ENCODE measurements at regions not wholly inside any gene's neighbourhood (a gene's known extent, or its start where the extent isn't known, plus 50 kb on each side); places are given as distances from the start of the nearest gene placed in this dataset.
"Not testable (repeated sequence)": the region's sequence is repeated elsewhere in the genome, so short reads cannot be mapped to it uniquely, and the experiment has no call there.

DNA sequence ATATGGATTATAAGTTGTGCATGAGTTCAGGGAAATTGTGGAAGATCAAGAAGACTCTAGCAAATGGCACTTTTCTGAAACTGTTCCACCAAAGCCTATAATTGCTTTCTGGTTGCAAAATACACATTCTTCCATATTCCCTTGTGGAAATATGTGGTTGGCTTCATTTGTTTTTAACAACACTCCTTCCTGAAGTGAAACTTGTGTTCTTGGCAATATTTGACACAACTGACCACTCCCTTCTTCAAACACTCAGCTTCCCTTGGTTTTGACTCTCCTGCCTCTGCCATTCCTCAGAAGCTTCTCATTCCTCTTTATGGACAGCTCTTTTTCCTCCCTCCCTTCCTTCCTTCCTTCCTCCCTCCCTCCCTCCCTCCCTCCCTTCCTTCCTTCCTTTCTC lies 192.3 kb downstream of the PMAIP1 start:
- no peak for DNase-seq (ENCODE audit: extremely low spot score)
- Histone ChIP-seq H3K27ac (ENCODE audit: low read depth) (no peak overlapping the region), H3K4me3 (ENCODE audit: low read depth, low read length) (no peak overlapping the region), H3K36me3 (ENCODE audit: insufficient read depth) (no peaks in the 10 kb centered on the region), H3K4me1 (ENCODE audit: insufficient read depth) (peaks cover 1% of the 10 kb centered on the region)

- Histone ChIP-seq H3K4me3 (ENCODE audit: low read depth, low read length) (no peak overlapping the region), H3K36me3 (ENCODE audit: insufficient read depth) (no peaks in the 10 kb centered on the region), H3K27ac (ENCODE audit: low read depth) (no peak overlapping the region), H3K4me1 (ENCODE audit: insufficient read depth) (peaks cover 1% of the 10 kb centered on the region)
- 52% methylated on average over 7 of the region's 7 CpGs for WGBS
- DNase-seq (ENCODE audit: extremely low spot score) = no peak
Observed at GRCh38 chr18:60090170-60090569, 190.4 kb downstream of the PMAIP1 start.

GRCh38 chr18:60082790-60083189 lies 183.0 kb downstream of the PMAIP1 start:
- Histone ChIP-seq H3K36me3 (ENCODE audit: insufficient read depth) (no peaks in the 10 kb centered on the region), H3K27ac (ENCODE audit: low read depth) (no peak overlapping the region), H3K4me1 (ENCODE audit: insufficient read depth) (no peaks in the 10 kb centered on the region), H3K4me3 (ENCODE audit: low read depth, low read length) (no peak overlapping the region)
- WGBS = 71% methylated on average over 1 of the region's 1 CpG
- DNase-seq (ENCODE audit: extremely low spot score) = no peak

DNA sequence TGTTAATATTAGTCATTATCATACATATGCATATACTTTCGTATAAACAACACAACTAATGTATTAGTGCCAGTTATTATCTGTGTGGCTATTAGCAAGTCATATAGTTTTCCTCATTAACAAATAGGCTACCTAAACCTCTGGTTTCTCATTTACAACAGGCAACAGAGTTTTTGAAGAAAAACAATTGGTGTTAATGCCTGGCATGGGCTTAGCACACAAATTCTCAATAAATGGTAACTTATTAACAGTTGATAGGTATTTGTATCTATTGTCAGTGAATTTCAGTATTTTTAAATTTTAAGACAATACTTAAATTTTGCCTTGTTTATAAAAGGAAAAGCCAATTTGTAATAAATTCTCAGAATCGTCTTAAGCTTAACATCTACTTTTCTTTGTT lies 182.5 kb downstream of the PMAIP1 start:
- DNase-seq (ENCODE audit: extremely low spot score) = no peak
- no peaks in the 10 kb centered on the region for H3K4me1 ChIP-seq (ENCODE audit: insufficient read depth)
- no peak overlapping the region for H3K4me3 ChIP-seq (ENCODE audit: low read depth, low read length)
- no peaks in the 10 kb centered on the region for H3K36me3 ChIP-seq (ENCODE audit: insufficient read depth)
- no peak overlapping the region for H3K27ac ChIP-seq (ENCODE audit: low read depth)
- 70% methylated on average over 2 of the region's 2 CpGs for WGBS

GRCh38 chr18:60075477-60075876 lies 175.7 kb downstream of the PMAIP1 start:
- Histone ChIP-seq H3K4me1 (ENCODE audit: insufficient read depth) (no peaks in the 10 kb centered on the region), H3K27ac (ENCODE audit: low read depth) (no peak overlapping the region), H3K4me3 (ENCODE audit: low read depth, low read length) (no peak overlapping the region), H3K36me3 (ENCODE audit: insufficient read depth) (no peaks in the 10 kb centered on the region)
- whole genome bisulfite sequencing = 84% methylated on average over 3 of the region's 3 CpGs
- no peak for DNase-seq (ENCODE audit: extremely low spot score)

DNA sequence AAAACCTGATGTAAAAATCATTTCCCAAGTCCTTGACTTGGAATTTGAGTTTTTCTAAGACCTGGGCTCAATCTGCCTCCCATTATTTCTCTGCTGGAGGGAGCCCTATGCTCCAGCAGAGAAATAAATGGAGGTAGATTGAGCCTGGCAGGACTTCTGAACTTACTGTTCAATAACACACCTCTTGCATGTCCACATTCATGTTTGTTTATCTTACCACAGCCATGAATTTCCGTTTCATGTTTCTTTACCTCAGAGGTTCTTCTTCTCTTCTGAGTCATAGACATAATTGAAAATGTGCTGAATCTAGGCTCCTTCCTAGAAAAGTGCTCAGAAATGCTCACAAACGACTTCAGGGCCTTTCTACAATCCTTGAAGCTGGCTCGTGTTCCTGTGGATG lies 170.8 kb downstream of the PMAIP1 start:
- no peak for DNase-seq (ENCODE audit: extremely low spot score)
- no peaks in the 10 kb centered on the region for H3K36me3 ChIP-seq (ENCODE audit: insufficient read depth)
- WGBS = 59% methylated on average over 3 of the region's 3 CpGs
- H3K27ac ChIP-seq (ENCODE audit: low read depth) = no peak overlapping the region
- H3K4me3 ChIP-seq (ENCODE audit: low read depth, low read length) = no peak overlapping the region
- no peaks in the 10 kb centered on the region for H3K4me1 ChIP-seq (ENCODE audit: insufficient read depth)

GRCh38 chr18:60069145-60069544 lies 169.3 kb downstream of the PMAIP1 start:
- no peak overlapping the region for H3K4me3 ChIP-seq (ENCODE audit: low read depth, low read length)
- 78% methylated on average over 2 of the region's 2 CpGs for WGBS
- DNase-seq (ENCODE audit: extremely low spot score) = no peak
- H3K27ac ChIP-seq (ENCODE audit: low read depth) = no peak overlapping the region
- no peaks in the 10 kb centered on the region for H3K4me1 ChIP-seq (ENCODE audit: insufficient read depth)
- H3K36me3 ChIP-seq (ENCODE audit: insufficient read depth) = no peaks in the 10 kb centered on the region

- no peak overlapping the region for H3K27ac ChIP-seq (ENCODE audit: low read depth)
- DNase-seq (ENCODE audit: extremely low spot score) = no peak
- WGBS = 26% methylated on average over 8 of the region's 8 CpGs
Observed at GRCh38 chr18:60067426-60068210, 167.8 kb downstream of the PMAIP1 start.

GRCh38 chr18:60066219-60066975 lies 166.6 kb downstream of the PMAIP1 start:
- no peak overlapping the region for H3K27ac ChIP-seq (ENCODE audit: low read depth)
- 57% methylated on average over 8 of the region's 8 CpGs for WGBS
- no peak overlapping the region for H3K4me3 ChIP-seq (ENCODE audit: low read depth, low read length)
- no peaks in the 10 kb centered on the region for H3K36me3 ChIP-seq (ENCODE audit: insufficient read depth)
- H3K4me1 ChIP-seq (ENCODE audit: insufficient read depth) = no peaks in the 10 kb centered on the region
- no peak for DNase-seq (ENCODE audit: extremely low spot score)

More at GRCh38 chr18:60067426-60068210, 167.8 kb downstream of the PMAIP1 start:
- no peaks in the 10 kb centered on the region for H3K36me3 ChIP-seq (ENCODE audit: insufficient read depth)
- no peak overlapping the region for H3K4me3 ChIP-seq (ENCODE audit: low read depth, low read length)
- no peaks in the 10 kb centered on the region for H3K4me1 ChIP-seq (ENCODE audit: insufficient read depth)

DNA sequence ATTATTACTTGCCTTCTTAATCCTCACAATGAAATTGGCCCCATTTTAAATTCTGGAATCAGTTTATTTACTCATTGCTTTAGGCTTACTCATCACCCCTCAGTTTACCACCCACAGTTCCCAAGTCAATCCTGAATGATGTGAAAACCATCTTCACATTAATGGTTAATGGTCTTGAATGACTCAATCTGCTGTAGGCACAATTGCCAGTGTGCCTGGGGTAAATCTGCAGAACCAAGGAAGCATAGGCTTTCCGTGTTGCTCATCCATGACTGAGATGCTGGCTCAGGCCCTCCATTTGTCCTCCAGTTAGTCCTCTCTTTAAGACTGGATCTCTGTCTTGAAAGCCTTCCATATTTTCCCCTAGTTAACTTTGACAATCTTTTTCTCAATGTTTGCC lies 164.5 kb downstream of the PMAIP1 start:
- no peak overlapping the region for H3K27ac ChIP-seq (ENCODE audit: low read depth)
- WGBS = 87% methylated on average over 1 of the region's 1 CpG
- no peak overlapping the region for H3K4me3 ChIP-seq (ENCODE audit: low read depth, low read length)
- no peak for DNase-seq (ENCODE audit: extremely low spot score)
- H3K36me3 ChIP-seq (ENCODE audit: insufficient read depth) = no peaks in the 10 kb centered on the region
- H3K4me1 ChIP-seq (ENCODE audit: insufficient read depth) = no peaks in the 10 kb centered on the region

- WGBS = 59% methylated on average over 3 of the region's 3 CpGs
- H3K36me3 ChIP-seq (ENCODE audit: insufficient read depth); DNase-seq (ENCODE audit: extremely low spot score); H3K4me1 ChIP-seq (ENCODE audit: insufficient read depth); H3K4me3 ChIP-seq (ENCODE audit: low read depth, low read length); H3K27ac ChIP-seq (ENCODE audit: low read depth): not testable (repeated sequence)
Observed at GRCh38 chr18:60062831-60063230, 163.0 kb downstream of the PMAIP1 start.

DNA sequence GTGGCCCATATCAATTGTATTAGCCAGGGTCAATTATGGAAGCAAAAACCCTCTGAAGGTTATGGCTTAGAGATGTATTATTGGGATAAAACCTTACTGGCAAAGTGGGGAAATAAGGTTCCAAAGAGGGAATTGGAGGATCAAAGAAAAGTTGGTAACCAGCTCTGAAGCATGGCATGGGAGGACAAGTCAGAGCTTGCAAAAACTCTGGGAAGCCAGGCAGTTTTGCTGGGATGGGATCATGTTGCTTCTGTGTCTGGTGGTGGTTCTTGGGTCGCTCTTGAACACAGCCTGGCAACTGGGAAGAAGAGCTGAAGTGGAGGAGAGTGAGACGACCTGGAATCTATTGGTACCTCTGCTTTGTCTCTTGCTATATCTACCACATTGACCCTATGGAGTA lies 162.6 kb downstream of the PMAIP1 start:
- H3K4me1 ChIP-seq (ENCODE audit: insufficient read depth) = no peaks in the 10 kb centered on the region
- WGBS = 91% methylated on average over 2 of the region's 2 CpGs
- H3K4me3 ChIP-seq (ENCODE audit: low read depth, low read length) = no peak overlapping the region
- H3K36me3 ChIP-seq (ENCODE audit: insufficient read depth) = no peaks in the 10 kb centered on the region
- no peak overlapping the region for H3K27ac ChIP-seq (ENCODE audit: low read depth)
- no peak for DNase-seq (ENCODE audit: extremely low spot score)

DNA sequence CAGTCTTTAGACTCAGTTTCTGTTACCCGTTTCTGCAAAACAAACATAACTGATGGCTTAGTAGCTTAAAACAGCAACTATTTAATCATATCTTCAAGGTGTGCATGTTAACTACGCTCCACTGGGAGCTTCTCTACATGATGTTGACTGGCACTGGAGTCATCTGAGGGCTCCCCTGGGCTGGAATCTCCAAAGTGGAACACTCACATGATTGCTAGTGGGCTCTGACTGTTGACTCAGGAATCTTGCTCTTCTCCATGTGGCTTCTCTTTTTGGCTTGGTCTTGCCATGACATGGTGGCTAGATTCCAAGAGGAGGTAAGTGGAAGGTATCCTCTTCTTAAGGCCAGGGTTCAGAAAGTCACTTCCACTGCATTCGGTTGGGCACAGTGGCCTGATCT lies 160.8 kb downstream of the PMAIP1 start:
- H3K27ac ChIP-seq (ENCODE audit: low read depth) = no peak overlapping the region
- H3K36me3 ChIP-seq (ENCODE audit: insufficient read depth) = no peaks in the 10 kb centered on the region
- WGBS = 89% methylated on average over 3 of the region's 3 CpGs
- no peak overlapping the region for H3K4me3 ChIP-seq (ENCODE audit: low read depth, low read length)
- H3K4me1 ChIP-seq (ENCODE audit: insufficient read depth) = no peaks in the 10 kb centered on the region
- DNase-seq (ENCODE audit: extremely low spot score) = no peak

DNA sequence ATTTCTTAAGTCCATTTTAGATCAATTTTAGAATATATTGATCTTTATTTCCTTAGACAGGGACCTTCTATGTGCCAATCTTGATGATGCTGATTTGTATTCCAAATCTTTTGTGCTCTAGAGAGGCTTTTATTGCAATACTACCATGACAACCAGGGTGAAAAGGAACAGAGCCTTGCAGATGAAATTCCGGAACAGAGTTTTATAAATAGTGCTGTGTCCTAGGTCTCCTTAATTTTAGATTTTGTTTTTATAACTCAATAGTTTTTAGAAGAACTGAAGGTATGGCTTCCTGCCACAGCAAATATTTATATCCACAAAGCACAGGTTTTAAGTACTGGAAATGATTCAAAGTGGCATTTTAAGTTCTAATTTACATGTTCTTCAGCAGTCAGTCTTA lies 160.2 kb downstream of the PMAIP1 start:
- Histone ChIP-seq H3K4me3 (ENCODE audit: low read depth, low read length) (no peak overlapping the region), H3K36me3 (ENCODE audit: insufficient read depth) (no peaks in the 10 kb centered on the region), H3K27ac (ENCODE audit: low read depth) (no peak overlapping the region), H3K4me1 (ENCODE audit: insufficient read depth) (no peaks in the 10 kb centered on the region)
- 40% methylated on average over 1 of the region's 1 CpG for WGBS
- no peak for DNase-seq (ENCODE audit: extremely low spot score)
